GM12878 (cell line): ENCODE measurements at regions not wholly inside any gene's neighbourhood (a gene's known extent, or its start where the extent isn't known, plus 50 kb on each side); places are given as distances from the start of the nearest gene placed in this dataset.

Experiments
- ATF2 ChIP-seq: IDR thresholded peaks from 2 replicates; pipeline ENCODE4 v1.6.1; 2012; ENCODE audit warnings: low read length, inconsistent platforms
- BRCA1 ChIP-seq: IDR thresholded peaks from 2 replicates; pipeline ENCODE4 v1.6.1; 2011; ENCODE audit warnings: low read depth, low read length, improper control_type of control experiment
- CHD1 ChIP-seq: IDR thresholded peaks from 2 replicates; pipeline ENCODE4 v1.6.1; 2012; ENCODE audit warnings: low read depth, low read length, improper control_type of control experiment
- CHD2 ChIP-seq: IDR thresholded peaks from 2 replicates; pipeline ENCODE4 v1.6.1; 2011; ENCODE audit warnings: low read depth, low read length, improper control_type of control experiment, borderline replicate concordance
- CTCF ChIP-seq, 3 experiments: IDR thresholded peaks in 2 of 3; conservative IDR thresholded peaks in 1 of 3; 2 replicates each; pipeline ENCODE4 v1.5.1; 2011; ENCODE audit warnings: low read depth in 3 of 3, low read length in 3 of 3, mild to moderate bottlenecking in 3 of 3, control low read depth in 2 of 3, moderate library complexity in 2 of 3, inconsistent platforms in 1 of 3, mixed read lengths in 1 of 3; ENCODE audit not compliant: control insufficient read depth in 2 of 3, insufficient read depth in 1 of 3; ENCODE audit errors: extremely low read depth in 1 of 3
- IRF3 ChIP-seq: fragments of 450-650 bp; IDR thresholded peaks from 2 replicates; pipeline ENCODE4 v1.6.1; 2014; ENCODE audit warnings: mild to moderate bottlenecking
- POLR2A ChIP-seq: IDR thresholded peaks from 2 replicates; pipeline ENCODE4 v1.6.1; 2011; ENCODE audit warnings: low read depth, mild to moderate bottlenecking, low read length
- SREBF1 ChIP-seq: IDR thresholded peaks from 2 replicates; pipeline ENCODE4 v1.6.1; 2012; ENCODE audit warnings: mild to moderate bottlenecking, low read length

- TF ChIP-seq POLR2A (no peak), BRCA1 (no peak), CHD1 (no peak), CHD2 (no peak), IRF3 (no peak), CTCF (IDR thresholded peaks at IDR 0.05 in 2 of 3, conservative IDR thresholded peaks at IDR 0.05 in 1 of 3; ENCODE audit: control insufficient read depth in 2 of 3, extremely low read depth in 1 of 3, insufficient read depth in 1 of 3, low read depth in 3 of 3, low read length in 3 of 3) (no peak), ATF2 (no peak), SREBF1 (no peak)
Observed at GRCh38 chr6:113082745-113083144, 735.6 kb downstream of the RFPL4B start.
